GM19324 (cell line): ENCODE measurements at regions not wholly inside any gene's neighbourhood (a gene's known extent, or its start where the extent isn't known, plus 50 kb on each side); places are given as distances from the start of the nearest gene placed in this dataset.
"Not testable (repeated sequence)": the region's sequence is repeated elsewhere in the genome, so short reads cannot be mapped to it uniquely, and the experiment has no call there.

Source experiments
- ATAC-seq: cut with Tn5 transposase; IDR thresholded peaks from one replicate; pipeline ENCODE4 v1.9.1; 2021; ENCODE audit warnings: mild to moderate bottlenecking, moderate library complexity; ENCODE audit not compliant: unreplicated experiment, low FRiP score

- not testable (repeated sequence) for ATAC-seq
Observed at GRCh38 chr5:120181238-120181637, 282.9 kb upstream of the PRR16 start.

GRCh38 chr5:120194650-120195049, 269.4 kb upstream of the PRR16 start:
- not testable (repeated sequence) for ATAC-seq

DNA sequence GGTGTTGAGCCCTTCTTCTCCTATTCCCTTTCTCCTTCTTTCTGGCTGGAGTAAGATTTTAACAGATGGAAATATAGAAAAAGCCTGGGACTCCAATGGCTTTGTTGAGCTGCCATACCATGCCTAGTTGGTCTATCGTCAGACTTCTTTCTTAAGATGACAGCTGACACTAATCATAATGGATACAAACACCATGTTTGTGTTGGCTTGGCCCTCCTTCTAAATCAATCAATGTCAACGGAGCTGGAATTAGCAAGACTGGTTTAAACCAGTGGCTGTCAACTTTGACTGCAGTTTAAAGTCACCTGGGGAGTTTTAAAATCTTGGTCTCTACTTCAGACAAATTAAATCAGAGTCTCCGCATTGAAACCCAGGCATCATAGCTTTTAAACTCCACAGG, 264.5 kb upstream of the PRR16 start:
- ATAC-seq: no peak

- no peak for ATAC-seq
Observed at GRCh38 chr5:120207129-120207528, 257.0 kb upstream of the PRR16 start.

DNA sequence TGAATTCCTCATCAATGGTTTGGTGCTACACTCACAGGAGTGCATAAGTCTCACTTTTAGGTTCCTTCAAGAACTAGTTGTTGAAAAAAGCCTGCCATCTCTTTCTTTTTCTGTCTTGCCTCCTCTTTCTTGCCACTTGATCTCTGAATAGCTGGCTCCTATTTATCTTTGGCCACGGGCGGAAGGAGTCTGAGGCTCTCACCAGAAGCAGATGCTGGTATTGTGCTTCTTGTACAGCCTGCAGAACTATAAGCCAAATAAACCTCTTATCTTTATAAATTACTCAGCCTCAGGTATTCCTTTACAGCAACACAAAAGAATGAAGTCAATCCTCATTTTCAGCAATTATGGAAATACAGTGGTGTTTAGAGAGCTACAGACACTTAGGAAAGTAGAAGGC, 247.1 kb upstream of the PRR16 start:
- ATAC-seq: no peak

GRCh38 chr5:120219988-120220387, 244.1 kb upstream of the PRR16 start:
- no peak for ATAC-seq

DNA sequence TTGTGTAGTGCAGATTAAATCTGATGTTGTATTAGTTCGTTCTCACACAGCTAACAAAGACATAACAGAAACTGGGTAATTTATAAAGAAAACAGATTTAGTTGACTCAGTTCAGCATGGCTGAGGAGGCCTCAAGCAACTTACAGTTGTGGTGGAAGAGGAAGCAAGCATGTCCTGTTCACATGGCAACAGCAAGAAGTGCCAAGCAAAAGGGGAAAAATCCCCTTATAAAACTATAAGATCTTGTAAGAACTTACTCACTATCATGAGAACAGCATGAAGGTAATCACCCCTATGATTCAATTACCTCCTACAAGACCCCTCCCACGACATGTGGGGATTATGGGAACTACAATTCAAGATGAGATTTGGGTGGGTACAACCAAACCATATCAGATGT, 238.6 kb upstream of the PRR16 start:
- ATAC-seq: no peak

DNA sequence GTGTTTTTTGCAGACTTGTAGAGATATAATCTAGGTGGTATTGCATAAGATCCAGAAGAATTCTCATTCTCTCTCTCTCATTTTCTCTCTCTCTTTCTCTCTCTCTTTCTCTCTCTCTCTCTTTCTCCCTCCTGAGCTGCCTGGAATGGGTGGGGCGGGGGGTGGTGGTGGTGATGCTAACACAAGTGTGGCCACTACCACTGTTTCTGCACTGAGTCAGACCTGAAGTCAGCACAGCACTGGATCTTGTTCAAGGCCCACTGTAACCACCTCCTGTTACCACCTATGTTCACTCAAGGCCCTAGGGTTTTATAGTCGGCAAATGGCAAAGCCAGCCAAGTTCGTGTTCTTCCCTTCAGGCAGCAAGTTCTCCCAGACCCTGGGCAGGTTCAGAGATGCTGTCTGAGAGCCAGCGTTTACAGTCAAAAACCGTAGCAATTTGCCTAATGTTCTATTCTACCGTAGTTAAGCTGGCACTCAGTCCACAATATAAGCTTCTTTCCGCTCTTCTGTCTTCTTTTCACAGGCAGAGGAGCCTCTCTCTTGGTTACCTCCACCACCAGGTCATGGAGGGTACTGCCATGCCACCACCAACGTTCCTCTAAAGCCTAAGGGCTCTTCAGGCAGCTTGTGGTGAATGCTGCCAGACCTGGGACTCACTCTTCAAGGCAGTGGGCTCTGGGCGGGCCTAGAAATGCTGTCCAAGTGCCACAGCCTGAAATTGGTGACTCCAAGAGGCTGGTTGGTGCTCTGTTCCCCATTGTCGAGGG, 235.7 kb upstream of the PRR16 start:
- no peak for ATAC-seq

- ATAC-seq: no peak
Observed at GRCh38 chr5:120229036-120229435, 235.1 kb upstream of the PRR16 start.

- no peak for ATAC-seq
Observed at GRCh38 chr5:120231563-120231962, 232.5 kb upstream of the PRR16 start.

DNA sequence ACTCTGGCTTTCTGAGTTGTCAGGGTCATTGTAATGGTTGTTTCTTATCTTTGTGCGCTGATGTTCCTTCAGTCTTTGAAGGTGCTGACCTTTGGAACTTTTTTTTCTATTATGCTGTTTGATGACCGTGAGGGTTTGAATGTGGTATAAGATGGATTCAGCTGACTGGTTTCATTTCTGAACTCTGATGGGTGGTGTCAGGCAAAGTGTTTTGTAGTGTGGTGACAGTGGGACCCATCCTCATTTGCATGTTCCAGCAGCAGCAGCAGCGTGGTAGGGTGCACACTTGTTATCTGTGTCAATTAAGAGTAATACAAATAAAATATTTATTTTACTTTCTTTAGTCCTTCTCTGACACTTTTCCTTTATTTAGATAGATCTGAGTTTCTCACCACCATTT, 227.7 kb upstream of the PRR16 start:
- ATAC-seq: peak; percentile 87

- ATAC-seq: no peak
Observed at GRCh38 chr5:120239086-120239485, 225.0 kb upstream of the PRR16 start.

- ATAC-seq: no peak
Observed at GRCh38 chr5:120240706-120241105, 223.4 kb upstream of the PRR16 start.

- no peak for ATAC-seq
Observed at GRCh38 chr5:120241400-120241799, 222.7 kb upstream of the PRR16 start.

DNA sequence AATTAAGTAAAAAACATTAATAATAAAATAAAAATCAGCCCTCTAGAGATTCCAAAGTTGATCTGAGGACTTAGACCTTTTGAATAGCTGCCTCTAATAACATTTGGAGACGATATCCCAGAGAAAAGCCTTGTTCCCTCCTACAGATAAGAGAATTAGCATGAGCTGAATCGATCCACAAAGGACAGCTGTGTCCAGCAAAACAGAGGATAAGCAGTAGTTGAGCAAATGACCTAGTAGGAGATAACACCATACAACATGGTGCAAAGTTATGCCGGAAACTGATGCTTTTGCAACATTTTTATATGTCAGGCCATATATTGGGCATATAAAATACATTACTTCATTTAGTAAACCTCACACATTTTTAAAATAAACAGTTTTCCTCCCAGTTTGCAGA, 212.2 kb upstream of the PRR16 start:
- ATAC-seq: no peak

DNA sequence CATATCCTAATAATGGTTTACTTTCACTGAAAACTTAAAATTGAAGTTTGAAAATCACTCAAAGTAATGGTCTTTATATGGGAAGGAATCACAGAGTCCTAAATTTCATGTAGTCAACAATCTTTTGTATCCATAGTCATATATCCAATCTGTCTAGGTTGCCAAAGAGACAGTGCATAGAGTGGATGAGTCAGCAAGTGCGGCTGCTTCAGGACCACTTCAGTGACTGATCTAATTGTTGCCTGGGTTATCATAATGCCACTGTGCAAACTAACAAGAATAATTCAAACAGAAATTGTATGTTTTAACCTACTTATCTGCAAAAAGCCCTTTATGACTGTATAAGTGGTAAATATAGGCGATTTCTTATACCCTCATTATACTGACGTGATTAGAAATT, 211.3 kb upstream of the PRR16 start:
- ATAC-seq: no peak

GRCh38 chr5:120254385-120254784, 209.7 kb upstream of the PRR16 start:
- no peak for ATAC-seq

DNA sequence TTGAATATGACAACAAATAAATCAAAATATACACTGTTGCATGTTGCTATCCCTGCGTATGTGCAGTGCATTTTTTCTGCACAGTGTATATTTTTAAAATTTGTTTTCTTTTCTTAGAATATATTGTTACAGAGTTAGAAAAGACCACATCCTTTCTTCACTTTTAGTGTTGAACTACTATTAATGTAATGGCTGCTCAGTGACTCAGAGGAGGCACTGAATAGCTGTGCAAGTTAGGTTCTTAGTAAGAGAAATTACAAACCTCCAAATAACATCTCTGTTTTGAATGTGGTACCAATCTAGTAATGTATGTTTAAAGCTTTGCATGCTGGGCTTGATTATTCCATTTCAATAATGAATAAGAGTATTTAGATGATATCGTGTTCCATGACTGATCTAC, 208.9 kb upstream of the PRR16 start:
- ATAC-seq: no peak

- no peak for ATAC-seq
Observed at GRCh38 chr5:120256376-120256775, 207.7 kb upstream of the PRR16 start.

DNA sequence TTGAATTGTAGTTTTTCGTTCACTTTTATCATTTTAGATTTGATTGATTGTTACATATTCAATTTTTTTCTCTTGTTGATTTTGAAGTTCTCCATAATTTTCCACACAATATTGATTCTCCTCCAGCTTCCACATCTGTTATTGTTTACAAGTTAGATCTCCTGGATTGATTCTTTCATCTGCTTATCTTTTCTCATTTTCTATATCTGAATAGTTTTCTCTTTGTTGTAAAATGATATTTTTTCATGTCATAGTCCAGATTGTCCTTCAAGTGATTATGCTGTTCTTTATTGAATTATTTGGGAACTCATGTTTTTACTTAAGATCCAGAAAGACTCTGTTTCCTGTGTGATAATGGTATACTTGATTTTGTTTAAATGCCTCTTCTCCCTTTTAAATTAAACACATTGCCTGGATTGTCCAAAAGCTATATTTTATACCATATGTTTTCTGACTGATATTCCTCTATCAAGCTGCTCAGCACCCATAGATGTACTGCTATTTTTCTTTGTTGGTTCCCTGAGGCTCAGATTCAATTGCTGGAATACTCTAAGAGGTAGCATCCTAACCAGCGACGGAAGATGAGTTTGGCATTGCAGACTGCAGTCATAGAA, 206.6 kb upstream of the PRR16 start:
- ATAC-seq: no peak

DNA sequence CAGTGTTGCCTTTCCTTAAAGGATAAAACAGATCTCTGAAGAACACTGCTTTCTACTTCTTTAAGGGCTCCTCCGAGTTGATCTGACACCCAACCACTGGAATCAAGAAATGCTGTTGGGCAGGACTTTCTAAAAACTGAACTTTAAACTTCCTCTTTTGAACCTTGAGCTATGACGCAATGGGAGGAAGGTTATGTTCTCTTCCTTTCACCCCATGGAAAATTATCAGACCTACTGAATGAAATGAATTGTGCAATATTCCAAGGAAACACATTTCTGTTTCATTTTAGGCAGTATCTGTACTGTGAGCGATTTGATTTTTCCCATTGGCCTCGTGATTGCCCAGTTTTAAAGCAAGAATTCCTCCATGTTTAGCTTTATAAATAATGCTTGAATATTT, 206.0 kb upstream of the PRR16 start:
- ATAC-seq: no peak

DNA sequence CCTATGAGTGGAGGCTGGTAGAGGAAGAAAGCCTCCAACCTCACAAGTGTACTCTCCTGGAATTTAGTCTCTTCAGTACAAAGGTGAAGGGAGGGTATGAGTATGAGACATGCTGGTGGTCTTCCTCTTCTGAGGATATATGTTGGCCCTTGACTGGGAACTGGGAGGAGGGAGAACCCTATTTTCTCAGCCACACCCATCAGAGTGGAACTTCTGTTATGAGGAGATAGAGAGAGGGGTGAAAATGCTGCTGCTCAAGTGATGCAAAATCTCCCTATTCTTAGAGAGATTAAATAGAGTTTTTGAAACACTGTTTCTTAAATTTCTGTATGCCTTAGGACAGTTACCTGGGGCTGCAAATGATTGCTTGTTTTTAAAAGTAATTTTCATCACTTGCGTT, 203.4 kb upstream of the PRR16 start:
- no peak for ATAC-seq
